GM06990 (cell line): ENCODE measurements at regions not wholly inside any gene's neighbourhood (a gene's known extent, or its start where the extent isn't known, plus 50 kb on each side); places are given as distances from the start of the nearest gene placed in this dataset.

Experiments
- DNase-seq: peaks from one replicate; pipeline ENCODE4 v3.0.0-alpha.2; 2011; ENCODE audit not compliant: insufficient read length; ENCODE audit errors: extremely low read depth
- H3K27me3 ChIP-seq: replicated peaks from 2 replicates; pipeline ENCODE4 v1.6.0; 2011; ENCODE audit warnings: low read length; ENCODE audit not compliant: control insufficient read depth, insufficient read depth
- H3K36me3 ChIP-seq: 2 replicates; pipeline ENCODE4 v1.5.1; 2011; ENCODE audit warnings: low read length; ENCODE audit not compliant: control insufficient read depth, insufficient read depth
- H3K4me3 ChIP-seq: replicated peaks from 2 replicates; pipeline ENCODE4 v1.5.1; 2011; ENCODE audit warnings: low read depth, mild to moderate bottlenecking, control low read depth, low read length
- TF ChIP-seq, protein P1 (sequence below): IDR thresholded peaks from 2 replicates; pipeline ENCODE4 v1.5.1; 2011; ENCODE audit warnings: low read length, control low read depth, mild to moderate bottlenecking, inconsistent platforms; ENCODE audit not compliant: insufficient read depth, poor library complexity, severe bottlenecking

DNA sequence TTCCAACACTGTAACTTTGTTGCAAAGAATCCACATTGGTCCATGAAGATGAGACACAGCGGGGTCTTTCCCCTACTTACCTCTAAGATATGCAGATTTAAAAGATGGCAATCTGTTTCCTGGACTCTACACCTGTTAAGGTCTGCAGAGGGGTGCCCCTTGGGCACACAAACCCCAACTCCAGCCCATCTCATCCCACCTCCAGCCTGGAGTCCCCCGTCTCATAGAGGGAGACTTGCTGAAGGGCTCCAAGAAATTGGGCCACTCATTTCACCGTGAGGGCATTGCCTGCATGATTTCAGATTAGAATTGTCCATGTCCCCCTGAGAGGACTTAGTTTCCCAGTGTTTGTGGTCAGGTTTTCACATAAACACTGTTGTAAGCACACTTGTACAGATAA, 365.7 kb downstream of the IRX2 start:
- Histone ChIP-seq H3K4me3 (no peak overlapping the region), H3K36me3 (no peaks in the 10 kb centered on the region), H3K27me3 (no peaks in the 10 kb centered on the region)
- no peak for DNase-seq
- TF ChIP-seq, protein P1, sequence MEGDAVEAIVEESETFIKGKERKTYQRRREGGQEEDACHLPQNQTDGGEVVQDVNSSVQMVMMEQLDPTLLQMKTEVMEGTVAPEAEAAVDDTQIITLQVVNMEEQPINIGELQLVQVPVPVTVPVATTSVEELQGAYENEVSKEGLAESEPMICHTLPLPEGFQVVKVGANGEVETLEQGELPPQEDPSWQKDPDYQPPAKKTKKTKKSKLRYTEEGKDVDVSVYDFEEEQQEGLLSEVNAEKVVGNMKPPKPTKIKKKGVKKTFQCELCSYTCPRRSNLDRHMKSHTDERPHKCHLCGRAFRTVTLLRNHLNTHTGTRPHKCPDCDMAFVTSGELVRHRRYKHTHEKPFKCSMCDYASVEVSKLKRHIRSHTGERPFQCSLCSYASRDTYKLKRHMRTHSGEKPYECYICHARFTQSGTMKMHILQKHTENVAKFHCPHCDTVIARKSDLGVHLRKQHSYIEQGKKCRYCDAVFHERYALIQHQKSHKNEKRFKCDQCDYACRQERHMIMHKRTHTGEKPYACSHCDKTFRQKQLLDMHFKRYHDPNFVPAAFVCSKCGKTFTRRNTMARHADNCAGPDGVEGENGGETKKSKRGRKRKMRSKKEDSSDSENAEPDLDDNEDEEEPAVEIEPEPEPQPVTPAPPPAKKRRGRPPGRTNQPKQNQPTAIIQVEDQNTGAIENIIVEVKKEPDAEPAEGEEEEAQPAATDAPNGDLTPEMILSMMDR, result no peak

DNA sequence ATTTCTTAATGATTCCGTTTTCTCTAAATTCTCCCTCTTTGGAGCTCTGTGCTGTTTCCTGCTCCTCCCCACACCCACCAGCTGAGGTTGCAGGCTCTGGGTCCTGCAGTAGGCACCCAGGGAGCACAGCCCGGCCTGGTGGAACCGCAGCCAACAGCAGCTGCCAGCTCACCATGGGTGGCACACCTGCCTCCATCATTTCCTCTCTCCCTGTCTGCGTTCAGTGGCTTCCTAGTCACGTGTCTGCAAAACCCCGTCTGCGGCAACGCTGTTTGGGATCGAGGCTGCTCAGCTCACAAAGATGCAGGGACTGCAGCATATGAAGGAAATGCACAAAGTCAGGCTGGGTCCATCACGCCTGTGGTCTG, 367.8 kb downstream of the IRX2 start:
- Histone ChIP-seq H3K36me3 (no peaks in the 10 kb centered on the region), H3K27me3 (no peaks in the 10 kb centered on the region), H3K4me3 (no peak overlapping the region)
- DNase-seq, result no peak
- TF ChIP-seq, protein P1, result no peak

GRCh38 chr5:2382776-2383697, 368.4 kb downstream of the IRX2 start:
- H3K36me3 ChIP-seq, result no peaks in the 10 kb centered on the region
- no peak overlapping the region for H3K4me3 ChIP-seq
- no peaks in the 10 kb centered on the region for H3K27me3 ChIP-seq
- no peak for DNase-seq
- TF ChIP-seq, protein P1, result no peak

DNA sequence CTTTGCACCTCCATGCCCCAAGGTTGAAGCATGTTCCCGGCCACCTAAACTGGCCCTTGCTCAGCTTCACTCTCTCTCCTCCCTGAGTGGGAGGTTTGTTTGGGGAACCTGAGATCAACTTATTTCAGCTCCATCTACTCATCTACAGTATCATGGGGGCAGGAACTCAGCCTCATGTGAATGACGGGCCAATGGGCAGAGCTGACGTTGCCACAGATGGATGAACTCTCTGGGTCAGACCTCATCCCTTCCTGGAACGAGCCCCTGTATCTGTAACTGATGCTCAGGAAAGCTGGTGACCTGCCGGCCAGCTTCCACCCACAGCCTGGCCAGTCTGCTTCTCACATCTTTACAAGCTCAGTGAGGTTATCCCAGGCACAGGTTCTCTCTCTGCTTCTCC, 369.6 kb downstream of the IRX2 start:
- Histone ChIP-seq H3K4me3 (no peak overlapping the region), H3K27me3 (no peaks in the 10 kb centered on the region), H3K36me3 (no peaks in the 10 kb centered on the region)
- no peak for DNase-seq
- TF ChIP-seq, protein P1, result no peak

GRCh38 chr5:2381070-2381469, 370.4 kb downstream of the IRX2 start:
- H3K27me3 ChIP-seq, result no peaks in the 10 kb centered on the region

More at GRCh38 chr5:2381070-2381469, 370.4 kb downstream of the IRX2 start:
- DNase-seq, result no peak
- H3K36me3 ChIP-seq, result no peaks in the 10 kb centered on the region
- no peak overlapping the region for H3K4me3 ChIP-seq
- TF ChIP-seq, protein P1, result no peak
